ENCODE measurements at regions not wholly inside any gene's neighbourhood (a gene's known extent, or its start where the extent isn't known, plus 50 kb on each side); places are given as distances from the start of the nearest gene placed in this dataset.

DNA sequence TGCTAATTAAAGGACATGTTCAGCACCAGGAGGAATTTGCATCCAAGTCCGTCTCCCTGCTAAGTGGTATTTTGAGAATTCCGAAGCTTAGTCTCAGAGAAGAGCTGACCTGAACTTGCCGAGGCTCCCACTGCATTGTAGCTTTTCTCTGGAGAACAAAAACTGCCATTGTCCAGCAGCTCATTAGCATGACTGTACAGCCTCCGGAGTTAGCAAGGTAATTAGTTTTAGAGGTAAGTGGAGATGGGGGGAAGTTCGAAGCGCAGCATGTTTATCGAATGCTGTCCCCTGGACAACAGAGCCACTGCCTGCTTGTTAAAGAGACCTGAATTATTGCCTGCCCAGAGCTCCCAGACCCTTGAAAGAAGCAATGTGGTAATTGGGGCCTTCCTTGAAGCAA lies 160.3 kb upstream of the PELI2 start:
- Histone ChIP-seq H3K27ac (ENCODE audit: low read depth, low read length) (peak overlapping the region; percentile 83), H3K36me3 (ENCODE audit: control insufficient read depth, insufficient read depth, low read length) (no peaks in the 10 kb centered on the region)

DNA sequence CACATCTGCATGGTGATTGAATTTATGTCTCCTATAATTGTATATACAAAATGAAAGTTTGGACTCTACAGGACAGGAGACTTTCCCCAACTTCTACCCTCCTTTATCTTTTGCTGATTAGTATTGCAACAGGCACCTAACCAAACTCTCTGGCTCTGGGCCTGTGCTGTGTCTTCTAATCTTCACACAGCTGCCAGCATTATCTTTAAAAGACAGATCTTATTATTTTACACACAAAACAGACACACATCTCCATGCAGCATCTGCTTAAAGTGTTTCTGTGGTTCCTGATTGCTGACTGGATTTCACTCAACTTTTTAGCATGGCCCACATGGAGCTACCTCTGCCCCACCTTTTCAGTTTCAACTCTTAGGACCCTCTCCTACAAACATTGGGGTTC lies 154.9 kb upstream of the PELI2 start:
- no peak overlapping the region for H3K4me3 ChIP-seq (ENCODE audit: low read depth, low read length)
- no peaks in the 10 kb centered on the region for H3K36me3 ChIP-seq (ENCODE audit: control insufficient read depth, insufficient read depth, low read length)
- no peaks in the 10 kb centered on the region for H3K27me3 ChIP-seq (ENCODE audit: control insufficient read depth, insufficient read depth, low read length)
- no peak overlapping the region for H3K27ac ChIP-seq (ENCODE audit: low read depth, low read length)
- no peak overlapping the region for H3K9ac ChIP-seq (ENCODE audit: low read depth, low read length)
- no peaks in the 10 kb centered on the region for H3K9me3 ChIP-seq (ENCODE audit: control insufficient read depth, insufficient read depth, low read length)
- peaks cover 28% of the 10 kb centered on the region for H3K4me1 ChIP-seq (ENCODE audit: control insufficient read depth, insufficient read depth, low read length)

More for the DNA sequence above, 160.3 kb upstream of the PELI2 start:
- Histone ChIP-seq H3K4me1 (ENCODE audit: control insufficient read depth, insufficient read depth, low read length) (peaks cover 46% of the 10 kb centered on the region), H3K9ac (ENCODE audit: low read depth, low read length) (peak overlapping the region; percentile 49; the same call in 1 of the 2 replicates), H3K4me3 (ENCODE audit: low read depth, low read length) (peak overlapping the region; percentile 46), H3K9me3 (ENCODE audit: control insufficient read depth, insufficient read depth, low read length) (no peaks in the 10 kb centered on the region), H3K27me3 (ENCODE audit: control insufficient read depth, insufficient read depth, low read length) (no peaks in the 10 kb centered on the region)

DNA sequence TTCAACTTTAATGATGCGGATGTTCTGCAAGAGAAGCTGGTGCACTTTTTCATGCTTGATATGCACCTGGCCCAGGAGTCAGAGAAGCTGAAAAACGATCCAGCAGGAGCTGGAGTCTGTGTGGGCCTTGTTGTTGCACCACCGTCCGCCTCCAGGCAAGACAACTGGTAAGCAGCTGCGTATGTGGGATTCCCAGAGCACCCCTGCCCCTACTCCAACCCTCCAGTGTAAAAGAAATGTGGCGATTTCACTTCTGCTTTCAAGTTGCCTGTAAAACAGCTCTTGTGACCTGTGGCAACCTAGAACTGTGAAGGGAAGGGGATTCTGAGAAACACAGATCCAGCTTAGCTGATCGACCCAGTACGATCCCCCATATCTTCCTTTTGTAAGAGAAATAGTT lies 154.1 kb upstream of the PELI2 start:
- Histone ChIP-seq H3K27ac (ENCODE audit: low read depth, low read length) (no peak overlapping the region), H3K27me3 (ENCODE audit: control insufficient read depth, insufficient read depth, low read length) (no peaks in the 10 kb centered on the region), H3K4me1 (ENCODE audit: control insufficient read depth, insufficient read depth, low read length) (peaks cover 20% of the 10 kb centered on the region), H3K9me3 (ENCODE audit: control insufficient read depth, insufficient read depth, low read length) (no peaks in the 10 kb centered on the region), H3K9ac (ENCODE audit: low read depth, low read length) (no peak overlapping the region), H3K36me3 (ENCODE audit: control insufficient read depth, insufficient read depth, low read length) (no peaks in the 10 kb centered on the region), H3K4me3 (ENCODE audit: low read depth, low read length) (no peak overlapping the region)

DNA sequence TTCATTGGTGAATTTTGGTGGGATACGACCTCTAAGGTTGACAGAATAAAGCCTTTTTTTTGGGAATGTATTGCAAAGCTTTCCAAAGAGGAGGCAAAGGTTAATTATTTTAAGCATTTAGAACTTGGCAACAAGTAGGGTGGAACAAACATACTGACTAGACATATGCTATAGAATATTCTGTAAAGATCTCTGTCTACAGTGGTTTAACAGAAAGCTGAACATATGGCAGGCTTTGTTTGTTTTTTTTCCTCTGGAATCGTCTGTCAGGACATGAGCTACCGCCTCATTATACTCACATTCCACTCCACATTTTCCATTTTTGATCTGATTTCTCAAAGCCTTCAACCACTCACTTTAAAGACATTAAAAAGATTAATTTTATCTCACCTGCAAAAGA lies 153.4 kb upstream of the PELI2 start:
- Histone ChIP-seq H3K4me1 (ENCODE audit: control insufficient read depth, insufficient read depth, low read length) (peaks cover 15% of the 10 kb centered on the region; the same call in 1 of the 2 replicates), H3K27ac (ENCODE audit: low read depth, low read length) (no peak overlapping the region), H3K27me3 (ENCODE audit: control insufficient read depth, insufficient read depth, low read length) (no peaks in the 10 kb centered on the region), H3K9ac (ENCODE audit: low read depth, low read length) (no peak overlapping the region), H3K36me3 (ENCODE audit: control insufficient read depth, insufficient read depth, low read length) (no peaks in the 10 kb centered on the region), H3K9me3 (ENCODE audit: control insufficient read depth, insufficient read depth, low read length) (no peaks in the 10 kb centered on the region), H3K4me3 (ENCODE audit: low read depth, low read length) (no peak overlapping the region)

DNA sequence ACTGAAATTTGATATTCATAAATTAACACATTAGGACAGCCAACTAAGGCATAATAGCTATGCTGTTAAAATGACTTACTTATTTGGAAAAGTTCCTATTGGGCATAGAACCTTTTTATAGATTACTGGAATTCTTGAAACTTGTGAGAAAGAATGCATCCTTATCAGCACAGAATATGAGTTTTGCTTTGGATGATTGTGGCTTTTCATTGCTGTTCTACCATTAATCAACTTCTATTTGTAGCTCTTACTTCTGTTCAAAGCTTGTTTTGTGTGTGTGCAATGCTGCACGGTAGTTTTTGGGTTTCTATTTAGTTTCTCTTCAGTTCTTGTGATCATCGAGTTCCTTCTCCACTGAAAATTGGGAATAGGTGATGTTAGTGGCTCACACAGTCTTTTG lies 152.4 kb upstream of the PELI2 start:
- Histone ChIP-seq H3K36me3 (ENCODE audit: control insufficient read depth, insufficient read depth, low read length) (no peaks in the 10 kb centered on the region), H3K27ac (ENCODE audit: low read depth, low read length) (no peak overlapping the region), H3K4me1 (ENCODE audit: control insufficient read depth, insufficient read depth, low read length) (peaks cover 10% of the 10 kb centered on the region; the same call in 1 of the 2 replicates), H3K9me3 (ENCODE audit: control insufficient read depth, insufficient read depth, low read length) (no peaks in the 10 kb centered on the region), H3K27me3 (ENCODE audit: control insufficient read depth, insufficient read depth, low read length) (no peaks in the 10 kb centered on the region), H3K4me3 (ENCODE audit: low read depth, low read length) (no peak overlapping the region), H3K9ac (ENCODE audit: low read depth, low read length) (no peak overlapping the region)

DNA sequence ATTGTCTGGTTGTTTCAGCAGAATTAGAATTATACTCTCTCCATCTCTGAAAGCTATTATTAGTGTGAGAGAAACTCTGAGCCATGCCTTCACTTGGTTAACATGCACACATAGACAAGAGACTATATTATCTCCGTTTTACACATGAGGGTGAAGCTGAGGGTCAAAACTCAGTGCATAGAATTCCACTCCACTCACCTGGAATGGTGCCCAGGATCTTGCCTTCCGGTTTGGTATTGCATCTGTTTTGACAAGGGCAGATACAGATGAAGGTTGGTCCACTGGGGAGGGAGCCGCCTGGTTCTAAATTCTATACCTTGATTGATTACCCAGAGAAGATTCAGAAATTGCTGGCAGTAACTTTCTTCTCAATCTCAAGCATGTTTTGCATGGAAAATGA lies 149.5 kb upstream of the PELI2 start:
- H3K36me3 ChIP-seq (ENCODE audit: control insufficient read depth, insufficient read depth, low read length): no peaks in the 10 kb centered on the region
- no peak overlapping the region for H3K4me3 ChIP-seq (ENCODE audit: low read depth, low read length)
- H3K27ac ChIP-seq (ENCODE audit: low read depth, low read length): no peak overlapping the region
- H3K27me3 ChIP-seq (ENCODE audit: control insufficient read depth, insufficient read depth, low read length): no peaks in the 10 kb centered on the region
- H3K4me1 ChIP-seq (ENCODE audit: control insufficient read depth, insufficient read depth, low read length): no peaks in the 10 kb centered on the region
- no peak overlapping the region for H3K9ac ChIP-seq (ENCODE audit: low read depth, low read length)
- H3K9me3 ChIP-seq (ENCODE audit: control insufficient read depth, insufficient read depth, low read length): no peaks in the 10 kb centered on the region

DNA sequence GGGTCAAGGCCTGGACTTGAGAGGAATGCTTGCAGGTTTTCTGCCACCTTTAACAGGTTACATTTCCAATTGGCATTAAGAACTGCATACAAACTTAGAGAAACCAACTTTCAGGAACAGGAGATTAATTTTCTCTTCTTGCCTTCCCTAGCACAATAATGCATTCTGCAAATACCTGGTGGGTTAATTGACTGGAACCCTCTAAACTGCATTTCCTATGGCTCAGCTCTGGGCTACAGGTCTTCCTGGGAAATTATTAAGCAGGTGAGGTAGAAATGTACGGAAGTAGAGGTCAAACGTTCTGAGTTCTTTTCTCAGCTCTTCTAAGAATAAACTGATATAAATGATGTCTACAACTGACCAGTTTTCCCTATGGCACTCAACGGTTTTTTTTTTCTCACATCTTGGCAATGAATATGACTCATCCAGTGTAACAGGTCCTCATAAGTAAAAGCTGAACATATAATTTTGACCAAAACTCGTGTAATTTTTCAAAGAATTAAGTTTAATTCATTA lies 144.9 kb upstream of the PELI2 start:
- Histone ChIP-seq H3K4me1 (ENCODE audit: control insufficient read depth, insufficient read depth, low read length) (no peaks in the 10 kb centered on the region), H3K4me3 (ENCODE audit: low read depth, low read length) (no peak overlapping the region), H3K36me3 (ENCODE audit: control insufficient read depth, insufficient read depth, low read length) (no peaks in the 10 kb centered on the region), H3K27me3 (ENCODE audit: control insufficient read depth, insufficient read depth, low read length) (no peaks in the 10 kb centered on the region), H3K27ac (ENCODE audit: low read depth, low read length) (no peak overlapping the region), H3K9me3 (ENCODE audit: control insufficient read depth, insufficient read depth, low read length) (no peaks in the 10 kb centered on the region), H3K9ac (ENCODE audit: low read depth, low read length) (no peak overlapping the region)

DNA sequence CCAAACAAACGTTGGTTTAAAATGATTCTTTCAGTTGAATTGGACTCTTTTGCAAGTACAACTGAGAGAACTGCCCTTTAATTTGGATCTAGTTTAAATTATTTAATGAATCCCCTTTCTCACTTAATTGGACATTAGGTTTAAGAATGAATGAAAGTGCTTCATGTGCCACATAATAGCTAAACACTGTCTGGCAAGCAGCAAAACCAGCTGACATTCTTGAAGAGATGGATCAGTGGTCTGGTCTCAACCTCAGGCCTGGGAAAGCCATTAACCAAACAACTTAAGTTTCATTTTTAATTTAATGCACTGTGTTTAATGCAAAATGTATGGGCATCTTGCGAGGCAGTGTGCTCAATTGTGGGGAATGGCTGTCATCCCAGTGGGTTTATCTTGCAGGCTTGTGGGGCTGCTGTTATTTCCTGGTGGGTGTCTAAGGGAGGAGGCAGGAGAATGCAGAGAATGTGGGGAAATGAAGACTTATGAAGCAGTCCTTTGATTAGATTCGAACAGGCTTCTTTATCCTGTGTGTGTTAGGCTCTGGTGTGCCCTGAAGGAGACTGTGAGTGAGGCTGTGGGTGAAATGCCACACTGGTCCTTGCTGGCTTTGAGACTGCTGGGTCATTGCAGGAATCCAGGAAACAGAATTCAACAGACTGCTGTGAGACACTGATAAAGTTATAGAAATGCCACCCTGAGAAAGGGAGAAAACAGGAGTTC lies 144.1 kb upstream of the PELI2 start:
- no peak overlapping the region for H3K9ac ChIP-seq (ENCODE audit: low read depth, low read length)
- H3K4me1 ChIP-seq (ENCODE audit: control insufficient read depth, insufficient read depth, low read length): no peaks in the 10 kb centered on the region
- no peaks in the 10 kb centered on the region for H3K27me3 ChIP-seq (ENCODE audit: control insufficient read depth, insufficient read depth, low read length)
- no peak overlapping the region for H3K4me3 ChIP-seq (ENCODE audit: low read depth, low read length)
- no peaks in the 10 kb centered on the region for H3K36me3 ChIP-seq (ENCODE audit: control insufficient read depth, insufficient read depth, low read length)
- no peaks in the 10 kb centered on the region for H3K9me3 ChIP-seq (ENCODE audit: control insufficient read depth, insufficient read depth, low read length)
- H3K27ac ChIP-seq (ENCODE audit: low read depth, low read length): no peak overlapping the region

DNA sequence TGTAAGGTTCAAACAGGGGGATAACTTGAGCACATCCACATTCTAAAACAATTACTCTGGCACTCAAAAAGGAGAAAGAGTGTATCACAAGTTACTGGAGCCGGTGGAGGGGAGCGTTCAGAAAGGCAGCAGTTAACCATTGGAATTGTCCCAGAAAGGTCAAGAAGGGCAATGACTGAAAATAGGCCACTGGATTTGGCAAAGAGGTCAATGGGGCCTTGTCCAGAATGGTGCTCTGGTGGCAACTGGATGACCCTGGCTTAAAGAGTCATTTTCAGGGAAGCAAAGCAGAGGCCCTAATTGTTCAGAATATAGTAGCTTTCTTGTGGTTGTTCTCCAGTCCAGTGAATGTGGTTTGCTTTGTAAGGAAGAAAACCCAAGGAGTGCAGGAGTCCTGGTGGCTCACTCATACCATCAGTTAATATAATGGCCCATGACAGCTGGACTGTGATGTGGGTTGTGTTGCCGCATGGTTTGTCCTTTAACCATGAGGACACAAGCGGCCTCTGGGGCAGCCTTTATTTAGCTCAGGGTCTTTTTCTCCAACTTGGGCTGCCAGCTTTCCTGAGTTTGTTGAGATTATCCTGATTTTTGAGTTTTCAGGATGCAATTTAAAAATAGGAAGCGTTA lies 142.8 kb upstream of the PELI2 start:
- Histone ChIP-seq H3K36me3 (ENCODE audit: control insufficient read depth, insufficient read depth, low read length) (no peaks in the 10 kb centered on the region), H3K27ac (ENCODE audit: low read depth, low read length) (no peak overlapping the region), H3K4me1 (ENCODE audit: control insufficient read depth, insufficient read depth, low read length) (no peaks in the 10 kb centered on the region), H3K9me3 (ENCODE audit: control insufficient read depth, insufficient read depth, low read length) (no peaks in the 10 kb centered on the region), H3K27me3 (ENCODE audit: control insufficient read depth, insufficient read depth, low read length) (no peaks in the 10 kb centered on the region), H3K9ac (ENCODE audit: low read depth, low read length) (no peak overlapping the region), H3K4me3 (ENCODE audit: low read depth, low read length) (no peak overlapping the region)

DNA sequence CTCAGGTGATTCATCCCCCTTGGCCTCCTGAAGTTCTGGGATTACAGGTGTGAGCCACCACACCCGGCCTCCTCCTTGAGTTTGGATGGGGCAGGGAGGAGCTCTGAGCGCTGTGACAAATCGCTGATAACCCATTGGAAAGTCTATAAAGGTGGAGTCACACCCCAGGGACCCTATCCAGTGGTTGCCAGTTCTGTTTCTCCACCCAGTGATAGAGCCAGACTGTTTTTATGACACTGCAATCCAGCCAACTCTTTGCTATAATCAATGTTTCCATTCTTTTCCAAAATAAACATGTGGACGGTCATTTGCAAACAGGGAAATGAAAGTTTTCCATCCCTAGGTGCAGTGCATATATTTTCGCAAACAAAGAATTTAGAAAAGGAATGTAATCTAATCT lies 142.0 kb upstream of the PELI2 start:
- Histone ChIP-seq H3K27ac (ENCODE audit: low read depth, low read length) (no peak overlapping the region), H3K27me3 (ENCODE audit: control insufficient read depth, insufficient read depth, low read length) (no peaks in the 10 kb centered on the region), H3K9ac (ENCODE audit: low read depth, low read length) (no peak overlapping the region), H3K36me3 (ENCODE audit: control insufficient read depth, insufficient read depth, low read length) (no peaks in the 10 kb centered on the region), H3K4me3 (ENCODE audit: low read depth, low read length) (no peak overlapping the region), H3K9me3 (ENCODE audit: control insufficient read depth, insufficient read depth, low read length) (no peaks in the 10 kb centered on the region), H3K4me1 (ENCODE audit: control insufficient read depth, insufficient read depth, low read length) (no peaks in the 10 kb centered on the region)

DNA sequence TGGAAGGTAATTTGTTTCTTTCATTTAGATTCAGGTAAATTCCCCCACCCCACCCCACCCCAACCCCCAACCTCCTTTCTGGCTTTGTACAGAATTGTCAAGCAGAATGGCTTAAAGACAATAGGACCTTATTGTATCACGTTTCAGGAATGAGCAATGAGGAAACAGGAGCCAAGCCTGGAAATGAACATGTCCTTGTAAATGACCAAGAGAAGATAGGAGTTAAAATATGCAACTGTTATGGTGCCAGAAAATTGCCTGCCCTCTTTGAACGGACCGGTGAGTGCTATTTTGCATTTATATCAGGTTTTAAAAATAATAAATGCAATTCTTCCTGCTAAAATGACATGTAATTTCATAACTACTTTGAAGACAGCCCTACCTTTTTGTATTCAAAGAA lies 141.6 kb upstream of the PELI2 start:
- Histone ChIP-seq H3K9ac (ENCODE audit: low read depth, low read length) (no peak overlapping the region), H3K36me3 (ENCODE audit: control insufficient read depth, insufficient read depth, low read length) (no peaks in the 10 kb centered on the region), H3K9me3 (ENCODE audit: control insufficient read depth, insufficient read depth, low read length) (no peaks in the 10 kb centered on the region), H3K27ac (ENCODE audit: low read depth, low read length) (no peak overlapping the region), H3K4me3 (ENCODE audit: low read depth, low read length) (no peak overlapping the region), H3K27me3 (ENCODE audit: control insufficient read depth, insufficient read depth, low read length) (no peaks in the 10 kb centered on the region), H3K4me1 (ENCODE audit: control insufficient read depth, insufficient read depth, low read length) (no peaks in the 10 kb centered on the region)
